ENCODE measurements at regions not wholly inside any gene's neighbourhood (a gene's known extent, or its start where the extent isn't known, plus 50 kb on each side); places are given as distances from the start of the nearest gene placed in this dataset.

- no peak overlapping the region for H3K27ac Mint-ChIP-seq
- intact Hi-C loops (cut with micrococcal nuclease): no loop called here
- peaks cover 17% of the 10 kb centered on the region for H3K9me3 Mint-ChIP-seq
- H3K4me1 Mint-ChIP-seq (ENCODE audit: low read depth): no peaks in the 10 kb centered on the region
- H3K36me3 Mint-ChIP-seq (ENCODE audit: low read depth): no peaks in the 10 kb centered on the region
- H3K27me3 Mint-ChIP-seq: no peaks in the 10 kb centered on the region
- H3K4me3 Mint-ChIP-seq: no peak overlapping the region
These were observed 141.9 kb downstream of the SLC4A3 start for GRCh38 chr2:219769090-219769910.

- no peak overlapping the region for H3K27ac Mint-ChIP-seq
These were observed 144.7 kb downstream of the SLC4A3 start for GRCh38 chr2:219772103-219772635.

DNA sequence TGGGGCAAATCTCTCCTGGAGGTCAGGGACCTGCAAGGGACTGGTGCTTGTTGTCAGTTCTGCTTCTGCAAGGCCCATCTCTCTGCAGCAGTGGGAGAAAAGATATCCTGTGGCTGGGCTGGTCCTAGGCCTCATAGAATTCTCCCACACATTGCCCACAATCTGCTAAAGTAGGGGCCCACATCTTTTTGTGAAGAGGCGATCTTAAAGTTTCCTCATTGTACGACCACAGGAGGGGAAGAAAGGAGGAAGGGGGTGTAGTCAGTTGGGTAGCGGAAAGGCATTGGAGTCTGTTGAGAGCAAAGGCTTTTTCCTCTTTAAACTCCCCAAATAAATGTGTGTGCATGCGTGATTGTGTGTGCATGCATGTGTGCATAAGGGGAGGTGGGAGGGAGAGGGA is 145.3 kb downstream of the SLC4A3 start:
- no peak overlapping the region for H3K4me3 Mint-ChIP-seq
- no peaks in the 10 kb centered on the region for H3K27me3 Mint-ChIP-seq
- no peak overlapping the region for H3K27ac Mint-ChIP-seq
- no peaks in the 10 kb centered on the region for H3K4me1 Mint-ChIP-seq (ENCODE audit: low read depth)
- intact Hi-C loops (cut with micrococcal nuclease): no loop called here
- H3K36me3 Mint-ChIP-seq (ENCODE audit: low read depth): no peaks in the 10 kb centered on the region
- peaks cover 8% of the 10 kb centered on the region for H3K9me3 Mint-ChIP-seq

More at GRCh38 chr2:219772103-219772635, 144.7 kb downstream of the SLC4A3 start:
- H3K36me3 Mint-ChIP-seq (ENCODE audit: low read depth): no peaks in the 10 kb centered on the region
- no peaks in the 10 kb centered on the region for H3K4me1 Mint-ChIP-seq (ENCODE audit: low read depth)
- H3K9me3 Mint-ChIP-seq: peaks cover 8% of the 10 kb centered on the region
- intact Hi-C loops (cut with micrococcal nuclease): no loop called here
- H3K4me3 Mint-ChIP-seq: no peak overlapping the region
- H3K27me3 Mint-ChIP-seq: no peaks in the 10 kb centered on the region

DNA sequence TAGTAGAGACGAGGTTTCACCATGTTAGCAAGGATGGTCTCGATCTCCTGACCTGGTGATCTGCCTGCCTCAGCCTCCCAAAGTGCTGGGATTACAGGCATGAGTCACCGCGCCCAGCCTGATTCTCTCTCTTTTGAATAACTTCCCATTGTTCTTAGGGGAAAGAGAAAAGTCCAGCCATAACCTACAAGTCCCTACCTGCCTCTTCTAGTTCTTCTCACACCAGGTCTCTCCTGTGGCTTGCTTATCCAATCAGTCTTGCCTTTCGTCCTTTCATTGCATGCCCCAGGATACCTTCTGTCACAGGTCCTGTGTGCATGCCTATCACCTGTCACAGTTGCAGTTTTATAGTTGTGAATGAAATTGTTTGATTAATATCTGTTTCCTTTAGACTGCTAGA is 148.1 kb downstream of the SLC4A3 start:
- no peaks in the 10 kb centered on the region for H3K36me3 Mint-ChIP-seq (ENCODE audit: low read depth)
- no peak overlapping the region for H3K4me3 Mint-ChIP-seq

DNA sequence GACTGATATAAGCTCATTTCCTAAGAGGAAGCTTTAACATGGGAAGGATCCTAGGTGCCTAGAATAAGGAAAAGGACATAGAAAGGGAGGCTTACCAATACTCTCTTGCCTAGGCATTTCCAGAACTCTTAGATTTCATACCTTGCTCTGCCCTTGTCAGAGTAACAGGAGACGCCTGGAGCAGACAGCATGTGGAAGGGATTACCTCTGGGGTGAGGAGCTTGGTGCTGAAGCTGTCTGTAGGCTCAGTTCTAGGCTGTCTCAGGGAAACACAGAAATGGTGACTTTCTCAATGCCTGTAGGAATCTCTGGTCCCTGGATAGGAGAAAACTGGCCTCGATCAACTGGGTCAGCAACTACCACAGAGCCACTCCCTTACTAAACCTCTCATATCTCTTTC is 150.0 kb downstream of the SLC4A3 start:
- H3K4me3 Mint-ChIP-seq: no peak overlapping the region
- H3K27ac Mint-ChIP-seq: no peak overlapping the region
- no peaks in the 10 kb centered on the region for H3K9me3 Mint-ChIP-seq
- no peaks in the 10 kb centered on the region for H3K27me3 Mint-ChIP-seq
- H3K4me1 Mint-ChIP-seq (ENCODE audit: low read depth): no peaks in the 10 kb centered on the region
- intact Hi-C loops (cut with micrococcal nuclease): no loop called here
- no peaks in the 10 kb centered on the region for H3K36me3 Mint-ChIP-seq (ENCODE audit: low read depth)

More for the DNA sequence above, 148.1 kb downstream of the SLC4A3 start:
- Mint-ChIP-seq H3K27me3 (no peaks in the 10 kb centered on the region), H3K27ac (no peak overlapping the region), H3K4me1 (ENCODE audit: low read depth) (no peaks in the 10 kb centered on the region), H3K9me3 (peaks cover under 1% of the 10 kb centered on the region)
- intact Hi-C loops (cut with micrococcal nuclease): no loop called here

DNA sequence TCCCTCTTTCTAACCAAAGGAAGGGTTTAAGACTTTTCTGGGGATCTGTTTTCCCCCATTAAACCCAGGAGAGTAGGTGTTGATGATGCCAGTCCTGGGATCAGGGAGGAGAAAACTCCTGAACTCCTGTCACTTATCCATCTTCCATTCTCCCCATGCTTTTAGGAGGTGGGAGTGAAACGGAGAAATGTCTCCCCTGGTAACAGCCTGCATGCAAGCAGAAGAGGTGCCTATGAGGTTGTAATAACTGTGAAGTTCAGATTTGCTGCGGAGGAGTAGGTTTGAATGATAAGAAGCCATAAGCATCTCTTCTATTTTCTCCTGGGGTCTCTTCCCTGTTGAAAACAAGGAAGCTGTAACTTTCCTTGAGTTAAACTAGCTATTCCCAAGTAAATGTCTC is 150.8 kb downstream of the SLC4A3 start:
- Mint-ChIP-seq H3K27ac (no peak overlapping the region), H3K36me3 (ENCODE audit: low read depth) (no peaks in the 10 kb centered on the region), H3K4me3 (no peak overlapping the region), H3K27me3 (no peaks in the 10 kb centered on the region), H3K9me3 (no peaks in the 10 kb centered on the region), H3K4me1 (ENCODE audit: low read depth) (no peaks in the 10 kb centered on the region)
- intact Hi-C loops (cut with micrococcal nuclease): no loop called here

DNA sequence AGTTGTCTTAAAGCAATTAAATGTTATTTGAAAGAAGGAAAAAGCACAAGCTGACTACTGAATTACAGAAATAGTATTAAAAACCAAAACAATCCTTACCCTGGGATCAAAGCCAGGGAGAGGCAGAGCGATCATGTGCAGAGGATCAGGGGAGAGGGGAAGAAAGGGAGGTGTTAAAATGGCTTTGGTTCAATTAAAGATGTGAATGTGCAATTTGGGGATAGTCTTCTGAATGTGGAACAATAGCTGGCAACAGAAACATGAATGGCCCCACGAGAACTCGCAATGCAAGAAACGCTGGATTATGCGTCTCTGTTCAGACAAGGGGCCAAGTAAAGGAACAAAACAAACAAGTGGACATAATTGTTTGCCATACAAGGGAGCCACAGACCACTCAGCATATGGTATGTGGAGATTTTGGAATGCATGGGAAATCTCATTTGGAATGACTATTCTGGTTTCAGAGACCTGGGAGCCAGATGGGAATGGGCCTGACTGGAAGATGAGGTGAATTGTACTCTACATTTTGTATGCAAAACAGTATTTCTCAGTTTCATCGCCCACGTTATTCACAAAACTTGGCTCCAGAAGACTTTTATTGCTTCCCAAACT is 155.4 kb downstream of the SLC4A3 start:
- no peaks in the 10 kb centered on the region for H3K4me1 Mint-ChIP-seq (ENCODE audit: low read depth)
- no peaks in the 10 kb centered on the region for H3K36me3 Mint-ChIP-seq (ENCODE audit: low read depth)
- intact Hi-C loops (cut with micrococcal nuclease): no loop called here
- no peak overlapping the region for H3K27ac Mint-ChIP-seq
- no peaks in the 10 kb centered on the region for H3K9me3 Mint-ChIP-seq
- no peak overlapping the region for H3K4me3 Mint-ChIP-seq
- no peaks in the 10 kb centered on the region for H3K27me3 Mint-ChIP-seq

GRCh38 chr2:219783359-219783975 is 156.0 kb downstream of the SLC4A3 start:
- H3K9me3 Mint-ChIP-seq: no peaks in the 10 kb centered on the region
- H3K27ac Mint-ChIP-seq: no peak overlapping the region
- intact Hi-C loops (cut with micrococcal nuclease): no loop called here
- H3K4me1 Mint-ChIP-seq (ENCODE audit: low read depth): no peaks in the 10 kb centered on the region
- no peaks in the 10 kb centered on the region for H3K36me3 Mint-ChIP-seq (ENCODE audit: low read depth)
- no peak overlapping the region for H3K4me3 Mint-ChIP-seq
- H3K27me3 Mint-ChIP-seq: no peaks in the 10 kb centered on the region

DNA sequence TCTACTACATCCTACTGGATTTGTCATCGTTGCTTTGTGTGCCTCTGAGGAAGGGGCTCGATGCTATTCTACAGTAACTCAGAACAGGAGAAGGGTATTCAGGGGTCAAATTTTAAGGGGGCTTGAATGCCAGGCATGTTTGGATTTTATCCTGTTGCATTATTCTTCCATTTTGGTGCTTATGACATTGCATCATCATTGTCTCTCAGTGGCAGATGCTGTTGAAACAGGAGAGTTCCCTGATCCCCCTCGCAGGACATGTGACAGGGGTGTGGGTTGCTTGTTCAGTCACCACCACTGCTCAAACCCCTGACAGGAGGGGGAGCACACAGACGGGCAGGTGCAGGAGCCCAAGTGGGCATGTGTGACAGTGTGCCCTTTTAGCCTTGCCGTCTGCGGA is 156.7 kb downstream of the SLC4A3 start:
- Mint-ChIP-seq H3K4me1 (ENCODE audit: low read depth) (no peaks in the 10 kb centered on the region), H3K4me3 (no peak overlapping the region), H3K9me3 (peaks cover 6% of the 10 kb centered on the region)

DNA sequence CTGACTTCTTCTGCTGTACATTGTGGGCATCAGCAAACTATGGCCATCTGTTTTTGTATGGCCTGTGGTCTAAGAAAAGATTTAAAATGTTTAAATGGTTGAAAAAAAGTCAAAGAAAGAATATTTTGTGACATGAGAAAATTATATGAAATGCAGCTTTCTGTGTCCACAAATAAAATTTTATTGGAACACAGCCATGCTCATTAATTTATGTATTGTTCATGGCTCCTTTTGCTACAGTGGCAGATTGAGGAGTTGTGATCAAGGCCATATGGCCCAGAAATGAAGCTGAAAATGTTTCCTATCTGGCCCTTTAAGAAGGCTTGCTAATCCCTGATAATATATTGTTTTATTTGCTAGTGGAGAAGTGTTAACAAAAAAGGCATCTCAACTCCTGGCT is 162.0 kb downstream of the SLC4A3 start:
- intact Hi-C loops (cut with micrococcal nuclease): no loop called here
- Mint-ChIP-seq H3K4me1 (ENCODE audit: low read depth) (no peaks in the 10 kb centered on the region), H3K27me3 (no peaks in the 10 kb centered on the region), H3K9me3 (peaks cover 6% of the 10 kb centered on the region), H3K4me3 (no peak overlapping the region), H3K36me3 (ENCODE audit: low read depth) (no peaks in the 10 kb centered on the region), H3K27ac (no peak overlapping the region)

More for the DNA sequence above, 156.7 kb downstream of the SLC4A3 start:
- no peaks in the 10 kb centered on the region for H3K27me3 Mint-ChIP-seq
- no peak overlapping the region for H3K27ac Mint-ChIP-seq
- intact Hi-C loops (cut with micrococcal nuclease): no loop called here
- H3K36me3 Mint-ChIP-seq (ENCODE audit: low read depth): no peaks in the 10 kb centered on the region

- Mint-ChIP-seq H3K4me3 (no peak overlapping the region), H3K36me3 (ENCODE audit: low read depth) (no peaks in the 10 kb centered on the region), H3K27me3 (no peaks in the 10 kb centered on the region), H3K4me1 (ENCODE audit: low read depth) (no peaks in the 10 kb centered on the region), H3K27ac (no peak overlapping the region), H3K9me3 (peaks cover 6% of the 10 kb centered on the region)
- intact Hi-C loops (cut with micrococcal nuclease): no loop called here
These were observed 165.0 kb downstream of the SLC4A3 start for GRCh38 chr2:219792446-219792845.

DNA sequence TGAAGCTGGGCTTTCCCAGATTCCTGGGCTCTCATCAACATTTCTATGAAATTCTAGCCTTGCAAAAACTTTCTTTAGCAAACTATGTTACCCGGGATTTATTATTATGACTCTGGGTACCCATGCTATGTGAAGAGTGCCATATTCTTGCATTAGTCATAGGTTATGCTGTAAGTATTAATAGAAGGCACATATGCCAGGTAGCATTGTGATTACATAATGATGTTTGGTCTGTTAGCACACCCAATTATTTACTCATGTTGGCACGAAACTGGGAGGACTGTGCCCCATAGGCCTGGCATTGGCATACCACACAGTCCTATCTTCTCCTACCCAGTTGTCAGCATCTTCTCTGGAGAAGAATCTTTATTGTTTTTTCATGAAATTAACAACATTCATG is 171.0 kb downstream of the SLC4A3 start:
- Mint-ChIP-seq H3K27ac (no peak overlapping the region), H3K36me3 (ENCODE audit: low read depth) (no peaks in the 10 kb centered on the region), H3K9me3 (no peaks in the 10 kb centered on the region), H3K4me1 (ENCODE audit: low read depth) (no peaks in the 10 kb centered on the region), H3K27me3 (no peaks in the 10 kb centered on the region), H3K4me3 (no peak overlapping the region)
- intact Hi-C loops (cut with micrococcal nuclease): no loop called here

DNA sequence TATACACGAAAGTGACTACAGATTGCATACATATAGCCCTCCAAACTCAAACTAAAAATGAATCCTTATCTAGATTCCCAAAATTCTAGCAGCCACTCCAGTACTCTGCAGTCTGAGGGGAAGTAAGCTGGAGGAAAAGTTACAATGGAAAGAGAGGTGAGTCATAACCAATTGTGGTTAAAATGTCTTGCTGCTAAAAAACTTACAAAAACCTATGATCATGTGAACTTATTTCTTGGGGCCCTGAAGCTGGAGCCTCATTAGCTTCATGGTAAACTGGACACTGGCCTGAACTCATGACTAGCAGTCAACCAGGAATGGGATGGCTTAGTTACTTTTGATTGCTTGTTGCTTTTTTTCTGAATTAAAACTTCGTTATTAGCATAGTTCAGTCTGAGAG is 175.9 kb downstream of the SLC4A3 start:
- H3K36me3 Mint-ChIP-seq (ENCODE audit: low read depth): no peaks in the 10 kb centered on the region
- H3K4me3 Mint-ChIP-seq: no peak overlapping the region
- intact Hi-C loops (cut with micrococcal nuclease): no loop called here
- H3K27me3 Mint-ChIP-seq: no peaks in the 10 kb centered on the region
- peaks cover 7% of the 10 kb centered on the region for H3K9me3 Mint-ChIP-seq
- H3K4me1 Mint-ChIP-seq (ENCODE audit: low read depth): no peaks in the 10 kb centered on the region
- H3K27ac Mint-ChIP-seq: no peak overlapping the region

GRCh38 chr2:219810895-219811294 is 183.5 kb downstream of the SLC4A3 start:
- intact Hi-C loops (cut with micrococcal nuclease): no loop called here
- peaks cover 41% of the 10 kb centered on the region for H3K9me3 Mint-ChIP-seq
- no peaks in the 10 kb centered on the region for H3K4me1 Mint-ChIP-seq (ENCODE audit: low read depth)
- no peak overlapping the region for H3K27ac Mint-ChIP-seq
- no peak overlapping the region for H3K4me3 Mint-ChIP-seq
- H3K27me3 Mint-ChIP-seq: no peaks in the 10 kb centered on the region
- H3K36me3 Mint-ChIP-seq (ENCODE audit: low read depth): no peaks in the 10 kb centered on the region
